Keratinocyte (primary cell): ENCODE measurements at regions not wholly inside any gene's neighbourhood (a gene's known extent, or its start where the extent isn't known, plus 50 kb on each side); places are given as distances from the start of the nearest gene placed in this dataset.

Experiments
- DNase-seq: peaks from one replicate; pipeline ENCODE4 v3.0.0-alpha.2; 2011; ENCODE audit warnings: low read depth, missing footprints, low spot score
- FAIRE-seq: peaks from 2 replicates; lab custom pipeline; 2011; peaks lifted over from hg19 to GRCh38; lab: Jason Lieb, UNC
- H2AFZ ChIP-seq: 2 replicates; pipeline ENCODE4 v1.6.0; 2012; ENCODE audit warnings: low read length, control low read depth, inconsistent platforms; ENCODE audit not compliant: control insufficient read depth
- H3K27ac ChIP-seq: 2 replicates; pipeline ENCODE4 v1.5.1; 2011; ENCODE audit warnings: low read length; ENCODE audit not compliant: control insufficient read depth, insufficient read depth
- H3K27me3 ChIP-seq: 3 replicates; pipeline ENCODE4 v1.6.0; 2011; ENCODE audit warnings: low read length; ENCODE audit not compliant: control insufficient read depth, insufficient read depth; ENCODE audit errors: extremely low read depth
- H3K36me3 ChIP-seq, 2 experiments: 2 replicates in 1 of 2; 3 replicates in 1 of 2; pipeline ENCODE4 v1.5.1; 2011; ENCODE audit warnings: low read length in 2 of 2, mild to moderate bottlenecking in 1 of 2; ENCODE audit not compliant: control insufficient read depth in 2 of 2, insufficient read depth in 2 of 2; ENCODE audit errors: extremely low read depth in 1 of 2
- H3K4me1 ChIP-seq: 3 replicates; pipeline ENCODE4 v1.5.1; 2011; ENCODE audit warnings: low read length; ENCODE audit not compliant: control insufficient read depth, insufficient read depth; ENCODE audit errors: extremely low read depth
- H3K4me2 ChIP-seq: 3 replicates; pipeline ENCODE4 v1.6.0; 2011; ENCODE audit warnings: low read depth, low read length; ENCODE audit not compliant: control insufficient read depth, insufficient read depth; ENCODE audit errors: extremely low read depth
- H3K4me3 ChIP-seq, 3 experiments: fragments of 200-600 bp in 1 of 3; sonication (generic) in 1 of 3; 2 replicates in 2 of 3; 3 replicates in 1 of 3; pipeline ENCODE4 v1.5.1; 2011 to 2016; ENCODE audit warnings: low read length in 3 of 3, mild to moderate bottlenecking in 3 of 3, control low read depth in 2 of 3, inconsistent platforms in 1 of 3, low read depth in 1 of 3, mixed read lengths in 1 of 3, mixed run types in 1 of 3, moderate library complexity in 1 of 3; ENCODE audit not compliant: control insufficient read depth in 2 of 3, insufficient read depth in 2 of 3; ENCODE audit errors: extremely low read depth in 1 of 3
- H3K79me2 ChIP-seq: 2 replicates; pipeline ENCODE4 v1.6.0; 2012; ENCODE audit warnings: low read length; ENCODE audit not compliant: control insufficient read depth, insufficient read depth
- H3K9ac ChIP-seq: 3 replicates; pipeline ENCODE4 v1.6.0; 2011; ENCODE audit warnings: low read length; ENCODE audit not compliant: control insufficient read depth, insufficient read depth; ENCODE audit errors: extremely low read depth
- H3K9me1 ChIP-seq: 3 replicates; pipeline ENCODE4 v1.6.0; 2011; ENCODE audit warnings: low read length; ENCODE audit not compliant: control insufficient read depth, insufficient read depth; ENCODE audit errors: extremely low read depth
- H3K9me3 ChIP-seq: 2 replicates; pipeline ENCODE4 v1.5.1; 2012; ENCODE audit warnings: low read depth, low read length; ENCODE audit not compliant: control insufficient read depth
- H4K20me1 ChIP-seq: 3 replicates; pipeline ENCODE4 v1.6.0; 2011; ENCODE audit warnings: low read length; ENCODE audit not compliant: control insufficient read depth, insufficient read depth; ENCODE audit errors: extremely low read depth
- EZH2 ChIP-seq: IDR thresholded peaks from one replicate; pipeline ENCODE4 v1.6.1; 2012; ENCODE audit warnings: inconsistent platforms, mild to moderate bottlenecking, low read length, moderate library complexity
- dilution Hi-C: fragments of 300-500 bp; cut with MboI; formaldehyde crosslinking; loops from one replicate; pipeline ENCODE4 v1.7.0; 2020; ENCODE audit warnings: low sequenced_read_pairs; ENCODE audit not compliant: extremely low pct_ligation_motif_present
- TF ChIP-seq, protein P1 (sequence below), 3 experiments: IDR thresholded peaks in 1 of 3; conservative IDR thresholded peaks in 1 of 3; optimal IDR thresholded peaks in 1 of 3; 2 replicates in 2 of 3; 3 replicates in 1 of 3; pipeline versions ENCODE3 to v1.5.1; 2011; ENCODE audit warnings: low read length in 3 of 3, mild to moderate bottlenecking in 3 of 3, moderate library complexity in 2 of 3, control low read depth in 1 of 3, inconsistent platforms in 1 of 3; ENCODE audit not compliant: insufficient read depth in 2 of 3; ENCODE audit errors: extremely low read depth in 1 of 3

DNA sequence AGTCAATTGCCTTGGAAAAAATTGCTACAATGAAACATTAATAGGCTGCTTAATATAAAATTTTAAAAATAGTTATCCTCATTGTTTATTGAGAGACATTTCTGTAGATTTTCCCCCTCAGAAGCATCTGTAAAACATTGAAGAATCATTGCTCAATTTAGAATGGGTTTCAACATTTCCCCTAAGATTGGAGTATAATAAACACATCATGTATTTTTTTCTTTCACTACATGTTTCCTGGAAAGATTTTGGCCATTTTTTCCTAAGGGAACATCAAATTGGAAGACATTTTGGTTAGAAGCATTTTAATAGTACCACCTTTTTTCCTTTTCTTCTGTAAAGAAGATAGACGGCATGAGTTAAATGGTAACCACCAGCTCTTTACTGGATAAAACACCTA, 443.2 kb upstream of the SPHKAP start:
- no peak overlapping the region for H3K9ac ChIP-seq
- no peak overlapping the region for H3K27ac ChIP-seq
- H2AFZ ChIP-seq = no peak overlapping the region
- TF ChIP-seq, protein P1, sequence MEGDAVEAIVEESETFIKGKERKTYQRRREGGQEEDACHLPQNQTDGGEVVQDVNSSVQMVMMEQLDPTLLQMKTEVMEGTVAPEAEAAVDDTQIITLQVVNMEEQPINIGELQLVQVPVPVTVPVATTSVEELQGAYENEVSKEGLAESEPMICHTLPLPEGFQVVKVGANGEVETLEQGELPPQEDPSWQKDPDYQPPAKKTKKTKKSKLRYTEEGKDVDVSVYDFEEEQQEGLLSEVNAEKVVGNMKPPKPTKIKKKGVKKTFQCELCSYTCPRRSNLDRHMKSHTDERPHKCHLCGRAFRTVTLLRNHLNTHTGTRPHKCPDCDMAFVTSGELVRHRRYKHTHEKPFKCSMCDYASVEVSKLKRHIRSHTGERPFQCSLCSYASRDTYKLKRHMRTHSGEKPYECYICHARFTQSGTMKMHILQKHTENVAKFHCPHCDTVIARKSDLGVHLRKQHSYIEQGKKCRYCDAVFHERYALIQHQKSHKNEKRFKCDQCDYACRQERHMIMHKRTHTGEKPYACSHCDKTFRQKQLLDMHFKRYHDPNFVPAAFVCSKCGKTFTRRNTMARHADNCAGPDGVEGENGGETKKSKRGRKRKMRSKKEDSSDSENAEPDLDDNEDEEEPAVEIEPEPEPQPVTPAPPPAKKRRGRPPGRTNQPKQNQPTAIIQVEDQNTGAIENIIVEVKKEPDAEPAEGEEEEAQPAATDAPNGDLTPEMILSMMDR (optimal IDR thresholded peaks at IDR 0.05 in 1 of 3, IDR thresholded peaks at IDR 0.05 in 1 of 3, conservative IDR thresholded peaks at IDR 0.05 in 1 of 3; ENCODE audit: extremely low read depth in 1 of 3, insufficient read depth in 2 of 3, low read length in 3 of 3) = no peak
- no peak for TF ChIP-seq EZH2
- H3K79me2 ChIP-seq = no peaks in the 10 kb centered on the region
- no peaks in the 10 kb centered on the region for H3K9me3 ChIP-seq
- DNase-seq (no peak), FAIRE-seq (no peak)
- H3K27me3 ChIP-seq = no peaks in the 10 kb centered on the region
- H3K9me1 ChIP-seq = no peaks in the 10 kb centered on the region
- no peak overlapping the region for H3K4me2 ChIP-seq
- H3K4me3 ChIP-seq = no peak overlapping the region
- dilution Hi-C loops = no loop called here
- no peaks in the 10 kb centered on the region for H3K36me3 ChIP-seq
- no peaks in the 10 kb centered on the region for H4K20me1 ChIP-seq
- H3K4me1 ChIP-seq = no peaks in the 10 kb centered on the region

GRCh38 chr2:228615496-228615895, 434.0 kb upstream of the SPHKAP start:
- no peak overlapping the region for H3K4me2 ChIP-seq
- peaks cover 2% of the 10 kb centered on the region for H3K9me3 ChIP-seq
- no peak overlapping the region for H3K27ac ChIP-seq
- dilution Hi-C loops = no loop called here
- no peak overlapping the region for H2AFZ ChIP-seq
- no peak overlapping the region for H3K9ac ChIP-seq
- H3K36me3 ChIP-seq = no peaks in the 10 kb centered on the region
- H3K27me3 ChIP-seq = no peaks in the 10 kb centered on the region
- H3K79me2 ChIP-seq = no peaks in the 10 kb centered on the region
- H3K9me1 ChIP-seq = no peaks in the 10 kb centered on the region
- no peaks in the 10 kb centered on the region for H4K20me1 ChIP-seq
- H3K4me3 ChIP-seq = no peak overlapping the region
- DNase-seq = no peak
- no peak for FAIRE-seq
- TF ChIP-seq, protein P1 (optimal IDR thresholded peaks at IDR 0.05 in 1 of 3, IDR thresholded peaks at IDR 0.05 in 1 of 3, conservative IDR thresholded peaks at IDR 0.05 in 1 of 3; ENCODE audit: extremely low read depth in 1 of 3, insufficient read depth in 2 of 3, low read length in 3 of 3) = no peak
- no peaks in the 10 kb centered on the region for H3K4me1 ChIP-seq
